GM23338 (cell line): ENCODE measurements at regions not wholly inside any gene's neighbourhood (a gene's known extent, or its start where the extent isn't known, plus 50 kb on each side); places are given as distances from the start of the nearest gene placed in this dataset.

ENCODE experiments used
- ATAC-seq: fragments of 200-7000 bp; cut with Tn5 transposase; 3 replicates; pipeline ENCODE4 v1.9.1; 2020
- DNase-seq: peaks from one replicate; pipeline ENCODE4 v3.0.0-alpha.2; 2015; ENCODE audit warnings: low spot score
- H2AFZ ChIP-seq: fragments of 200-600 bp; sonication (generic); 2 replicates; pipeline ENCODE4 v1.8.0; 2016; ENCODE audit warnings: antibody characterized with exemption, mild to moderate bottlenecking, moderate library complexity
- H3F3A ChIP-seq: fragments of 200-600 bp; sonication (generic); replicated peaks from 2 replicates; pipeline ENCODE4 v1.8.0; 2017; ENCODE audit warnings: antibody characterized with exemption, mixed run types, low read depth
- H3K27ac ChIP-seq: fragments of 200-600 bp; sonication (generic); 2 replicates; pipeline ENCODE4 v1.6.1; 2016; ENCODE audit warnings: low read depth
- H3K27me3 ChIP-seq: fragments of 200-600 bp; sonication (generic); 2 replicates; pipeline ENCODE4 v1.8.0; 2016; ENCODE audit warnings: mild to moderate bottlenecking, mixed run types, moderate library complexity; ENCODE audit not compliant: insufficient read depth
- H3K36me3 ChIP-seq: fragments of 200-600 bp; sonication (generic); 2 replicates; pipeline ENCODE4 v1.8.0; 2016; ENCODE audit warnings: mild to moderate bottlenecking; ENCODE audit not compliant: insufficient read depth
- H3K4me1 ChIP-seq: fragments of 200-600 bp; sonication (generic); 2 replicates; pipeline ENCODE4 v1.8.0; 2016; ENCODE audit warnings: mild to moderate bottlenecking, moderate library complexity; ENCODE audit not compliant: insufficient read depth
- H3K4me2 ChIP-seq: fragments of 200-600 bp; sonication (generic); 2 replicates; pipeline ENCODE4 v1.7.1; 2017; ENCODE audit warnings: mixed run types
- H3K4me3 ChIP-seq: fragments of 200-600 bp; sonication (generic); 2 replicates; pipeline ENCODE4 v1.6.1; 2016; ENCODE audit warnings: mixed run types
- H3K79me2 ChIP-seq: fragments of 200-600 bp; sonication (generic); replicated peaks from 2 replicates; pipeline ENCODE4 v1.8.0; 2017; ENCODE audit warnings: mild to moderate bottlenecking; ENCODE audit not compliant: insufficient read depth
- H3K9me2 ChIP-seq: fragments of 200-600 bp; sonication (generic); 2 replicates; pipeline ENCODE4 v1.8.0; 2017; ENCODE audit not compliant: insufficient read depth
- H4K20me1 ChIP-seq: fragments of 200-600 bp; sonication (generic); replicated peaks from 2 replicates; pipeline ENCODE4 v1.8.0; 2017; ENCODE audit warnings: mild to moderate bottlenecking; ENCODE audit not compliant: insufficient read depth
- H3K27ac Mint-ChIP-seq: 2 replicates; pipeline ENCODE4 v1.8.0; 2020; ENCODE audit warnings: inconsistent platforms, mild to moderate bottlenecking, moderate library complexity, mixed read lengths
- H3K27me3 Mint-ChIP-seq: 3 replicates; pipeline ENCODE4 v1.8.0; 2022; ENCODE audit warnings: low read depth, mild to moderate bottlenecking, moderate library complexity, mixed read lengths, inconsistent platforms; ENCODE audit not compliant: insufficient read depth, poor library complexity
- H3K36me3 Mint-ChIP-seq: 3 replicates; pipeline ENCODE4 v1.8.0; 2021; ENCODE audit warnings: low read depth, mild to moderate bottlenecking, inconsistent platforms, moderate library complexity, mixed read lengths
- H3K4me1 Mint-ChIP-seq: 3 replicates; pipeline ENCODE4 v1.8.0; 2020; ENCODE audit warnings: mild to moderate bottlenecking, inconsistent platforms, mixed read lengths
- H3K4me3 Mint-ChIP-seq: 3 replicates; pipeline ENCODE4 v1.8.0; 2021; ENCODE audit warnings: moderate library complexity, mild to moderate bottlenecking, inconsistent platforms, mixed read lengths
- H3K9me3 Mint-ChIP-seq: 3 replicates; pipeline ENCODE4 v1.8.0; 2020; ENCODE audit warnings: moderate library complexity, mild to moderate bottlenecking, inconsistent platforms, mixed read lengths
- CTCF ChIP-seq, 2 experiments: fragments of 200-600 bp in 1 of 2; sonication (generic) in 1 of 2; conservative IDR thresholded peaks; 2 replicates each; pipeline versions ENCODE4 v1.5.1 to v1.6.1; 2016 to 2017; ENCODE audit warnings: antibody characterized with exemption in 2 of 2, low read depth in 2 of 2, mild to moderate bottlenecking in 2 of 2, moderate library complexity in 1 of 2
- ETS1 ChIP-seq: IDR thresholded peaks from 2 replicates; pipeline ENCODE4 v1.6.1; 2016; ENCODE audit warnings: antibody characterized with exemption
- EZH2 ChIP-seq: fragments of 200-600 bp; sonication (generic); IDR thresholded peaks from one replicate; pipeline ENCODE4 v1.8.0; 2017; ENCODE audit warnings: antibody characterized with exemption, mild to moderate bottlenecking, low read depth; ENCODE audit not compliant: unreplicated experiment
- JUNB ChIP-seq: IDR thresholded peaks from one replicate; pipeline ENCODE4 v1.6.1; 2016; ENCODE audit warnings: antibody characterized with exemption; ENCODE audit not compliant: unreplicated experiment
- NANOG ChIP-seq: IDR thresholded peaks from 2 replicates; pipeline ENCODE4 v1.6.1; 2016; ENCODE audit warnings: antibody characterized with exemption, borderline replicate concordance
- POLR2AphosphoS5 ChIP-seq: IDR thresholded peaks from 2 replicates; pipeline ENCODE4 v1.6.1; 2016; ENCODE audit warnings: antibody characterized with exemption, low read depth
- REST ChIP-seq: IDR thresholded peaks from one replicate; pipeline ENCODE4 v1.6.1; 2018; ENCODE audit warnings: antibody characterized with exemption; ENCODE audit not compliant: unreplicated experiment
- STAT1 ChIP-seq: IDR thresholded peaks from one replicate; pipeline ENCODE4 v1.6.1; 2016; ENCODE audit warnings: antibody characterized with exemption; ENCODE audit not compliant: unreplicated experiment
- ZNF331 ChIP-seq: fragments of 250-450 bp; sonication (Bioruptor Pico); IDR thresholded peaks from 2 replicates; pipeline ENCODE4 v1.5.0; 2020; ENCODE audit warnings: low read depth, mild to moderate bottlenecking, moderate library complexity
- ZNF462 ChIP-seq: fragments of 250-450 bp; sonication (Bioruptor Pico); IDR thresholded peaks from 2 replicates; pipeline ENCODE4 v1.5.0; 2020; ENCODE audit warnings: mild to moderate bottlenecking, moderate library complexity

- TF ChIP-seq REST (no peak), CTCF (conservative IDR thresholded peaks at IDR 0.05; ENCODE audit: low read depth in 2 of 2) (no peak), EZH2 (no peak)
These were observed 121.3 kb downstream of the RPLP1 start (continued) for GRCh38 chr15:69573815-69574475.

- Histone ChIP-seq H3K27ac (no peak overlapping the region), H4K20me1 (no peaks in the 10 kb centered on the region), H3K79me2 (no peaks in the 10 kb centered on the region), H3K4me2 (no peak overlapping the region), H3K9me2 (no peaks in the 10 kb centered on the region), H3K4me3 (no peak overlapping the region), H3K4me1 (no peaks in the 10 kb centered on the region), H2AFZ (peak overlapping the region; percentile 52; the same call in 1 of the 2 replicates), H3K36me3 (no peaks in the 10 kb centered on the region), H3K27me3 (no peaks in the 10 kb centered on the region), H3F3A (no peaks in the 10 kb centered on the region)
- Mint-ChIP-seq H3K27me3 (peaks cover 8% of the 10 kb centered on the region), H3K4me3 (no peak overlapping the region), H3K9me3 (no peaks in the 10 kb centered on the region), H3K4me1 (peaks cover 10% of the 10 kb centered on the region), H3K27ac (no peak overlapping the region), H3K36me3 (no peaks in the 10 kb centered on the region)
- DNase-seq (no peak), ATAC-seq (peak; percentile 71)
- TF ChIP-seq STAT1 (no peak), ZNF462 (no peak), JUNB (no peak), POLR2AphosphoS5 (no peak), EZH2 (no peak), ETS1 (no peak), ZNF331 (CRISPR knock-in tag) (no peak), NANOG (no peak)
These were observed 121.9 kb downstream of the RPLP1 start for GRCh38 chr15:69574506-69574905.
